Osteoblast (primary cell): ENCODE measurements at regions not wholly inside any gene's neighbourhood (a gene's known extent, or its start where the extent isn't known, plus 50 kb on each side); places are given as distances from the start of the nearest gene placed in this dataset.
A peak's percentile ranks its signal among the peaks of the same experiment; 100 is the strongest.

Experiments
- DNase-seq: peaks from one replicate; pipeline ENCODE4 v3.0.0; 2011; ENCODE audit warnings: low spot score, mixed read lengths; ENCODE audit not compliant: insufficient read length; ENCODE audit errors: missing footprints
- H2AFZ ChIP-seq: 2 replicates; pipeline ENCODE4 v1.6.0; 2011; ENCODE audit warnings: mild to moderate bottlenecking, low read length
- H3K27ac ChIP-seq: 2 replicates; pipeline ENCODE4 v1.5.1; 2011; ENCODE audit warnings: mild to moderate bottlenecking, low read depth, low read length, moderate library complexity
- H3K27me3 ChIP-seq: 2 replicates; pipeline ENCODE4 v1.6.0; 2012; ENCODE audit warnings: mild to moderate bottlenecking, control low read depth, inconsistent platforms, low read length, moderate library complexity; ENCODE audit not compliant: insufficient read depth
- H3K36me3 ChIP-seq: 2 replicates; pipeline ENCODE4 v1.5.1; 2011; ENCODE audit warnings: mild to moderate bottlenecking, low read length, control low read depth, moderate library complexity; ENCODE audit not compliant: insufficient read depth
- H3K4me1 ChIP-seq: 2 replicates; pipeline ENCODE4 v1.5.1; 2011; ENCODE audit warnings: mild to moderate bottlenecking, low read length, control low read depth, moderate library complexity; ENCODE audit not compliant: insufficient read depth
- H3K4me2 ChIP-seq: 2 replicates; pipeline ENCODE4 v1.6.0; 2011; ENCODE audit warnings: mild to moderate bottlenecking, low read length; ENCODE audit not compliant: insufficient read depth
- H3K4me3 ChIP-seq: fragments of 200-600 bp; sonication (generic); 3 replicates; pipeline ENCODE4 v1.5.1; 2012; ENCODE audit warnings: mild to moderate bottlenecking, low read length, inconsistent platforms; ENCODE audit not compliant: insufficient read depth
- H3K79me2 ChIP-seq: 2 replicates; pipeline ENCODE4 v1.6.0; 2012; ENCODE audit warnings: mild to moderate bottlenecking, low read length, control low read depth, inconsistent platforms; ENCODE audit not compliant: insufficient read depth
- H3K9me3 ChIP-seq: 2 replicates; pipeline ENCODE4 v1.5.1; 2011; ENCODE audit warnings: low read depth, low read length, control low read depth
- H4K20me1 ChIP-seq: 2 replicates; pipeline ENCODE4 v1.6.0; 2012; ENCODE audit warnings: mild to moderate bottlenecking, low read length, control low read depth; ENCODE audit not compliant: insufficient read depth
- CTCF ChIP-seq: IDR thresholded peaks from 2 replicates; pipeline ENCODE4 v1.5.1; 2011; ENCODE audit warnings: mild to moderate bottlenecking, low read depth, low read length, moderate library complexity; ENCODE audit errors: extremely low read depth

- no peak for TF ChIP-seq CTCF
- DNase-seq, result no peak
- Histone ChIP-seq H2AFZ (no peak overlapping the region), H3K27ac (no peak overlapping the region), H3K36me3 (no peaks in the 10 kb centered on the region), H3K4me1 (no peaks in the 10 kb centered on the region), H3K27me3 (no peaks in the 10 kb centered on the region), H3K4me3 (no peak overlapping the region), H3K4me2 (no peak overlapping the region), H3K9me3 (no peaks in the 10 kb centered on the region), H4K20me1 (no peaks in the 10 kb centered on the region), H3K79me2 (no peaks in the 10 kb centered on the region)
These were observed 454.2 kb upstream of the SGCD start for GRCh38 chr5:155872629-155873220.

- H4K20me1 ChIP-seq, result no peaks in the 10 kb centered on the region
- peak overlapping the region; percentile 49 for H3K4me2 ChIP-seq
- no peaks in the 10 kb centered on the region for H3K79me2 ChIP-seq
- H3K36me3 ChIP-seq, result no peaks in the 10 kb centered on the region
- H3K27me3 ChIP-seq, result no peaks in the 10 kb centered on the region
- no peaks in the 10 kb centered on the region for H3K4me1 ChIP-seq
- no peaks in the 10 kb centered on the region for H3K9me3 ChIP-seq
- DNase-seq, result peak; percentile 35
- H3K4me3 ChIP-seq, result no peak overlapping the region
- no peak for TF ChIP-seq CTCF
- peak overlapping the region; percentile 59 for H3K27ac ChIP-seq
- peak overlapping the region; percentile 12 for H2AFZ ChIP-seq
These were observed 447.9 kb upstream of the SGCD start for GRCh38 chr5:155878991-155879575.

- Histone ChIP-seq H3K27ac (no peak overlapping the region), H3K36me3 (no peaks in the 10 kb centered on the region), H3K4me3 (no peak overlapping the region), H2AFZ (no peak overlapping the region), H3K9me3 (no peaks in the 10 kb centered on the region), H3K4me1 (no peaks in the 10 kb centered on the region), H3K4me2 (no peak overlapping the region), H3K79me2 (no peaks in the 10 kb centered on the region), H4K20me1 (no peaks in the 10 kb centered on the region), H3K27me3 (no peaks in the 10 kb centered on the region)
- peak; percentile 81 for DNase-seq
- no peak for TF ChIP-seq CTCF
These were observed 442.9 kb upstream of the SGCD start for GRCh38 chr5:155884041-155884440.

GRCh38 chr5:155885199-155885598 is 441.8 kb upstream of the SGCD start:
- H3K27ac ChIP-seq, result no peak overlapping the region
- no peaks in the 10 kb centered on the region for H3K36me3 ChIP-seq
- no peaks in the 10 kb centered on the region for H3K27me3 ChIP-seq
- no peak for TF ChIP-seq CTCF
- no peaks in the 10 kb centered on the region for H3K9me3 ChIP-seq
- H4K20me1 ChIP-seq, result no peaks in the 10 kb centered on the region
- no peak for DNase-seq
- no peak overlapping the region for H3K4me3 ChIP-seq
- H3K4me1 ChIP-seq, result no peaks in the 10 kb centered on the region
- H3K4me2 ChIP-seq, result no peak overlapping the region
- no peak overlapping the region for H2AFZ ChIP-seq
- H3K79me2 ChIP-seq, result no peaks in the 10 kb centered on the region
